Naive thymus-derived CD4-positive, alpha-beta T cell (primary cell): ENCODE measurements at regions not wholly inside any gene's neighbourhood (a gene's known extent, or its start where the extent isn't known, plus 50 kb on each side); places are given as distances from the start of the nearest gene placed in this dataset.

Source experiments
- ATAC-seq: fragments of 150-1000 bp; cut with Tn5 transposase; 2 replicates; pipeline ENCODE4 v1.10.0; 2021; ENCODE audit warnings: mild to moderate bottlenecking, moderate library complexity
- CTCF ChIA-PET: fragments of 350-600 bp; sonication (Branson Sonifier 250); formaldehyde crosslinking; loops from one replicate; lab custom pipeline; 2021; ENCODE audit warnings: antibody characterized with exemption; lab: Charles Lee
- POLR2A ChIA-PET: fragments of 350-600 bp; sonication (Branson Sonifier 250); formaldehyde crosslinking; loops from one replicate; lab custom pipeline; 2021; ENCODE audit warnings: antibody characterized with exemption, inconsistent platforms; lab: Charles Lee
- DNase-seq, 9 donors: peaks; one replicate each; pipeline versions ENCODE4 v3.0.0 to v3.0.0-alpha.2; 2020 to 2022; ENCODE audit warnings: mixed read lengths in 1 of 9
- H3K27ac ChIP-seq: one replicate; pipeline ENCODE4 v1.7.0; 2013; ENCODE audit warnings: mild to moderate bottlenecking, low read depth, low read length, moderate library complexity
- H3K27me3 ChIP-seq, 2 donors: one replicate each; pipeline ENCODE4 v1.7.0; 2013; ENCODE audit warnings: low read length in 2 of 2, mild to moderate bottlenecking in 2 of 2, moderate library complexity in 2 of 2; ENCODE audit not compliant: control insufficient read depth in 2 of 2, insufficient read depth in 2 of 2
- H3K36me3 ChIP-seq, 3 experiments: 1 replicate in 2 of 3; 2 replicates in 1 of 3; pipeline ENCODE4 v1.7.0; 2013; ENCODE audit warnings: low read length in 3 of 3, mild to moderate bottlenecking in 3 of 3, moderate library complexity in 1 of 3; ENCODE audit not compliant: insufficient read depth in 3 of 3, control insufficient read depth in 2 of 3
- H3K4me1 ChIP-seq, 2 donors: one replicate each; pipeline ENCODE4 v1.7.0; 2013; ENCODE audit warnings: low read length in 2 of 2, mild to moderate bottlenecking in 2 of 2, moderate library complexity in 1 of 2; ENCODE audit not compliant: control insufficient read depth in 2 of 2, insufficient read depth in 2 of 2
- H3K4me3 ChIP-seq: 2 replicates; pipeline ENCODE4 v1.7.0; 2013; ENCODE audit warnings: mild to moderate bottlenecking, low read length
- H3K9me3 ChIP-seq, 3 experiments: 1 replicate in 2 of 3; 2 replicates in 1 of 3; pipeline ENCODE4 v1.7.0; 2013; ENCODE audit warnings: low read length in 3 of 3; ENCODE audit not compliant: control insufficient read depth in 2 of 3
- H3K27ac Mint-ChIP-seq, 9 donors: one replicate each; pipeline ENCODE4 v1.8.0; 2020 to 2022; ENCODE audit warnings: mixed read lengths in 9 of 9, mild to moderate bottlenecking in 8 of 9, moderate library complexity in 5 of 9, inconsistent platforms in 2 of 9
- H3K27me3 Mint-ChIP-seq, 5 donors: one replicate each; pipeline ENCODE4 v1.8.0; 2021 to 2022; ENCODE audit warnings: mixed read lengths in 5 of 5, mild to moderate bottlenecking in 1 of 5
- H3K36me3 Mint-ChIP-seq, 5 donors: one replicate each; pipeline ENCODE4 v1.8.0; 2020 to 2022; ENCODE audit warnings: mixed read lengths in 5 of 5, mild to moderate bottlenecking in 3 of 5, inconsistent platforms in 1 of 5
- H3K4me1 Mint-ChIP-seq, 7 donors: one replicate each; pipeline ENCODE4 v1.8.0; 2020 to 2022; ENCODE audit warnings: mixed read lengths in 7 of 7, mild to moderate bottlenecking in 3 of 7, inconsistent platforms in 1 of 7
- H3K4me3 Mint-ChIP-seq, 10 donors: one replicate each; pipeline ENCODE4 v1.8.0; 2020 to 2022; ENCODE audit warnings: mild to moderate bottlenecking in 10 of 10, mixed read lengths in 10 of 10, moderate library complexity in 6 of 10, inconsistent platforms in 2 of 10
- H3K9me3 Mint-ChIP-seq, 11 donors: one replicate each; pipeline ENCODE4 v1.8.0; 2020 to 2022; ENCODE audit warnings: mixed read lengths in 11 of 11, mild to moderate bottlenecking in 4 of 11, inconsistent platforms in 1 of 11, moderate library complexity in 1 of 11
- intact Hi-C, 2 donors: fragments of 100-400 bp; cut with micrococcal nuclease; formaldehyde crosslinking; loops; one replicate each; pipeline ENCODE4 v1.15.1; 2023

GRCh38 chr5:14090755-14091154, 52.4 kb upstream of the TRIO start:
- CTCF ChIA-PET: no interaction called here
- Mint-ChIP-seq H3K4me1 (no peaks in the 10 kb centered on the region), H3K27me3 (peaks cover 2 to 20% (median 15%) of the 10 kb centered on the region in 5 donors), H3K27ac (no peak overlapping the region), H3K36me3 (peaks cover 0 to 3% (median 0%) of the 10 kb centered on the region in 5 donors), H3K9me3 (peaks cover 0 to 17% (median 5%) of the 10 kb centered on the region in 11 donors), H3K4me3 (no peak overlapping the region)
- Histone ChIP-seq H3K9me3 (no peaks in the 10 kb centered on the region), H3K36me3 (no peaks in the 10 kb centered on the region), H3K27me3 (no peaks in the 10 kb centered on the region), H3K4me1 (no peaks in the 10 kb centered on the region), H3K27ac (no peak overlapping the region), H3K4me3 (no peak overlapping the region)
- ATAC-seq: no peak
- intact Hi-C loops: no loop called here
- DNase-seq: no peak
- POLR2A ChIA-PET: no interaction called here

- no peak overlapping the region for H3K27ac Mint-ChIP-seq
- H3K4me1 Mint-ChIP-seq: no peaks in the 10 kb centered on the region
- no peaks in the 10 kb centered on the region for H3K27me3 ChIP-seq
- ChIA-PET CTCF (no interaction called here), POLR2A (no interaction called here)
- ATAC-seq (no peak), DNase-seq (no peak)
- H3K36me3 ChIP-seq: no peaks in the 10 kb centered on the region
- peaks cover 0 to 17% (median 5%) of the 10 kb centered on the region in 11 donors for H3K9me3 Mint-ChIP-seq
- H3K4me3 Mint-ChIP-seq: no peak overlapping the region
- peaks cover 0 to 3% (median 0%) of the 10 kb centered on the region in 5 donors for H3K36me3 Mint-ChIP-seq
- no peak overlapping the region for H3K27ac ChIP-seq
- H3K27me3 Mint-ChIP-seq: peaks cover 2 to 22% (median 16%) of the 10 kb centered on the region in 5 donors
- no peaks in the 10 kb centered on the region for H3K4me1 ChIP-seq
- H3K9me3 ChIP-seq: no peaks in the 10 kb centered on the region
- no peak overlapping the region for H3K4me3 ChIP-seq
- intact Hi-C loops: no loop called here
These were observed 52.9 kb upstream of the TRIO start for GRCh38 chr5:14090290-14090689.

- DNase-seq: no peak
- no peak overlapping the region for H3K4me3 ChIP-seq
- POLR2A ChIA-PET: no interaction called here
- no peaks in the 10 kb centered on the region for H3K36me3 ChIP-seq
- intact Hi-C loops: no loop called here
- no peak overlapping the region for H3K4me3 Mint-ChIP-seq
- H3K9me3 Mint-ChIP-seq: peaks cover 0 to 17% (median 5%) of the 10 kb centered on the region in 11 donors
- H3K4me1 Mint-ChIP-seq: no peaks in the 10 kb centered on the region
- H3K27ac Mint-ChIP-seq: no peak overlapping the region
- H3K27ac ChIP-seq: no peak overlapping the region
- H3K36me3 Mint-ChIP-seq: peaks cover 0 to 3% (median 0%) of the 10 kb centered on the region in 5 donors
- no peak for ATAC-seq
- no peaks in the 10 kb centered on the region for H3K4me1 ChIP-seq
- CTCF ChIA-PET: no interaction called here
- H3K27me3 Mint-ChIP-seq: peaks cover 2 to 31% (median 13%) of the 10 kb centered on the region in 5 donors
- no peaks in the 10 kb centered on the region for H3K9me3 ChIP-seq
- H3K27me3 ChIP-seq: no peaks in the 10 kb centered on the region
These were observed 53.9 kb upstream of the TRIO start for GRCh38 chr5:14089198-14089597.

- Mint-ChIP-seq H3K9me3 (peaks cover 0 to 15% (median 4%) of the 10 kb centered on the region in 11 donors), H3K4me3 (no peak overlapping the region), H3K27me3 (peaks cover 0 to 26% (median 10%) of the 10 kb centered on the region in 5 donors), H3K36me3 (peaks cover 0 to 3% (median 0%) of the 10 kb centered on the region in 5 donors), H3K27ac (no peak overlapping the region), H3K4me1 (no peaks in the 10 kb centered on the region)
- Histone ChIP-seq H3K9me3 (no peaks in the 10 kb centered on the region), H3K4me1 (no peaks in the 10 kb centered on the region), H3K27ac (no peak overlapping the region), H3K4me3 (no peak overlapping the region), H3K27me3 (no peaks in the 10 kb centered on the region), H3K36me3 (no peaks in the 10 kb centered on the region)
- intact Hi-C loops: no loop called here
- POLR2A ChIA-PET: no interaction called here
- CTCF ChIA-PET: no interaction called here
- no peak for ATAC-seq
- no peak for DNase-seq
These were observed 56.9 kb upstream of the TRIO start for GRCh38 chr5:14086261-14086660.

GRCh38 chr5:14082973-14083372, 60.2 kb upstream of the TRIO start:
- H3K4me1 Mint-ChIP-seq: no peaks in the 10 kb centered on the region
- H3K9me3 ChIP-seq: no peaks in the 10 kb centered on the region
- intact Hi-C loops: no loop called here
- H3K36me3 Mint-ChIP-seq: no peaks in the 10 kb centered on the region
- H3K4me3 Mint-ChIP-seq: no peak overlapping the region
- no peak overlapping the region for H3K27ac Mint-ChIP-seq
- POLR2A ChIA-PET: no interaction called here
- H3K36me3 ChIP-seq: no peaks in the 10 kb centered on the region
- H3K27ac ChIP-seq: no peak overlapping the region
- H3K4me3 ChIP-seq: no peak overlapping the region
- peaks cover 0 to 4% (median 0%) of the 10 kb centered on the region in 11 donors for H3K9me3 Mint-ChIP-seq
- H3K4me1 ChIP-seq: no peaks in the 10 kb centered on the region
- peaks cover 0 to 29% (median 10%) of the 10 kb centered on the region in 5 donors for H3K27me3 Mint-ChIP-seq
- DNase-seq (no peak), ATAC-seq (no peak)
- no peaks in the 10 kb centered on the region for H3K27me3 ChIP-seq
- CTCF ChIA-PET: no interaction called here

GRCh38 chr5:14082523-14082922, 60.6 kb upstream of the TRIO start:
- ATAC-seq (no peak), DNase-seq (no peak)
- H3K27me3 Mint-ChIP-seq: peaks cover 0 to 34% (median 9%) of the 10 kb centered on the region in 5 donors
- H3K36me3 Mint-ChIP-seq: no peaks in the 10 kb centered on the region
- H3K9me3 Mint-ChIP-seq: peaks cover 0 to 4% (median 0%) of the 10 kb centered on the region in 11 donors
- H3K4me3 Mint-ChIP-seq: no peak overlapping the region
- intact Hi-C loops: no loop called here
- Histone ChIP-seq H3K27me3 (no peaks in the 10 kb centered on the region), H3K27ac (no peak overlapping the region), H3K9me3 (no peaks in the 10 kb centered on the region), H3K36me3 (no peaks in the 10 kb centered on the region), H3K4me3 (no peak overlapping the region), H3K4me1 (no peaks in the 10 kb centered on the region)
- CTCF ChIA-PET: no interaction called here
- H3K27ac Mint-ChIP-seq: no peak overlapping the region
- POLR2A ChIA-PET: no interaction called here
- no peaks in the 10 kb centered on the region for H3K4me1 Mint-ChIP-seq

- intact Hi-C loops: no loop called here
- Mint-ChIP-seq H3K9me3 (peaks cover 0 to 2% (median 0%) of the 10 kb centered on the region in 11 donors), H3K4me1 (no peaks in the 10 kb centered on the region), H3K27ac (no peak overlapping the region), H3K27me3 (peaks cover 0 to 34% (median 2%) of the 10 kb centered on the region in 5 donors), H3K36me3 (no peaks in the 10 kb centered on the region), H3K4me3 (no peak overlapping the region)
- H3K4me1 ChIP-seq: no peaks in the 10 kb centered on the region
- ATAC-seq (no peak), DNase-seq (no peak)
- H3K36me3 ChIP-seq: no peaks in the 10 kb centered on the region
- no peak overlapping the region for H3K4me3 ChIP-seq
- ChIA-PET POLR2A (no interaction called here), CTCF (no interaction called here)
- H3K27ac ChIP-seq: no peak overlapping the region
- H3K9me3 ChIP-seq: no peaks in the 10 kb centered on the region
- H3K27me3 ChIP-seq: no peaks in the 10 kb centered on the region
These were observed 61.4 kb upstream of the TRIO start for GRCh38 chr5:14081791-14082190.
